ENCODE measurements at regions not wholly inside any gene's neighbourhood (a gene's known extent, or its start where the extent isn't known, plus 50 kb on each side); places are given as distances from the start of the nearest gene placed in this dataset.
"Not testable (repeated sequence)": the region's sequence is repeated elsewhere in the genome, so short reads cannot be mapped to it uniquely, and the experiment has no call there.

DNA sequence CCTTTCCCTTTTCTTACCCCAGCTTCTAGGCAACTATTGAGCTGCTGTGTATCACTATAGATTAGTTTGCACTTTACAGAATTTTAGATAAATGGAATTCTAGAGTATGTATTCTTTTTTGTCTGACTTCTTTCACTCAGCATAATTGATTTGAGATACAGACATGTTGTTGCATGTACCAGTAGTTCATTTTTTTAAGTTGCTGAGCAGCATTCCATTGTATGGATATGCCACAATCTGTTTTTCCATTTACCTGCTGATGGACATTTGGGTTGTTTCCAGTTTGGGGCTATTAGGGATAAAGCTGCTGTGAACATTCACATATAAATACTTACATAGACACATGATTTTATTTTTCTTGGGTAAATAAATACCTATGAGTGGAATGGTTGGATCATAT, 135.7 kb downstream of the IGF1 start:
- no peak for DNase-seq (ENCODE audit: low spot score)

DNA sequence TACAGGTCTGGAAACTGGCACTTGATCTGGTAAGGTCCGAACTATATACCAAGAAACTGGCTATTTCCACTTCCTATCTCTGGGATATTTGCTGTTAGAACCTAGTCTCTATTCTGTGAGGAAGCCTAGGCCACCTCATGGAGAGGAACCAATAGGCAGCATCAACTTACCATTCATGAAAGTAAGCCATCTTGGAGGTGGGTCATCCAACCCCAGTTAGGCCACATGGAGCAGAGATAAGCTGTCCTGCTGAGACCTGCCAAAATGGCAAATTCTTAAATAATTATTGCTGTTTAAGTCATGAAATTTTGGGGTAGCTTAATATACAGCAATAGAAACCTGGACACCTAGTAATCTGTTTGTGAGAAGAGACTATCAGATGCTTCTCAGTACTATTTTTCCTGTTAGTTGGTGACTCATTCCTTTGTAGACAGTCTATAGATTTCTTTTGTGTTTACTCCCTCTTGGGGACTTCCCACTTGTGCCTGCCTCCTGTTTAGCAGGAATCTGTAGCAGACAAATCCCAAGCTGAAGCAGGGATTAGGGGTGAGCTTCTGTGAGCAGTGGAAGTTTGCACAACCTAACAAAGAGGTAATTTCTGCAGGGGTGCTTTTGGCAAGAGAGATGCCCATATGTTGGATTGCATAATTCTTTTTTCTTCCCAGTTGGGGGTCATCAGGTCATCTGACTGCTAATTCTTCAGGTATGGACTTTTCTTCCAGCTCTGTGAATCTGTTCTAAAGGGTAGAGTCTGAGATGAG, 136.8 kb downstream of the IGF1 start:
- peak; percentile 1 for DNase-seq (ENCODE audit: low spot score)

DNA sequence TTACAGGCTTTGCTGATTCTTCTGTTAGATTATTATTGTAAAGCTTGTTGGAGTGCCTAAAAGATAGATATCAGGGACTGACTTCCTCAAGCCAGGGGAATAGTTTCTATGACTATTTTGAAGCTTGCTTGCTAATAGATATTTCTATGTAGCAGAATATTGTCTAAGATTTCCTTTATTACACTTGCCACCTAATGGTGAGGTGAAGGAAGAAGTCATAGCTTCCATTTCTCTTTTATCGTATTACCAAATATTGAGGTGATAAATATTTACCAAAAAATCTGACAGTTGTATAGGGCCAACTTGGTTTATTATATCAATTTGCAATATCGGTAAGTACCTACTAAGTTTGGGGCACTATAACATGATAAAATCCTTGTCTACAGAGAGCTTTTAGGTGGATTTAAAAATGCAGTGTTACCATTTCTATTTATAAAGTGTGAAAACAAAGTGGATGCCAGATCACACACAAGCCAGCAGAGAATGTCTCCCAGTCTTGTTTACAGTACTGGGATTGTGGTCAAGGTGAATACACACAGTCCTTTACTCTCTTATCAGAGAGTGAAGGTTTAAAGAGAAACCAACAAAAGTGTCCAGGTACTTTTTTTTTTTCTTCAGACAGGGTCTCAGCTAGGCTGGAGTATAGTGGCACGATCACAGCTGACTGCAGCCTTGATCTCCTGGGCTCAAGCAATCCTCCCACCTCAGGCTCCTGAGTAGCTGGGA, 137.9 kb downstream of the IGF1 start:
- no peak for DNase-seq (ENCODE audit: low spot score)

DNA sequence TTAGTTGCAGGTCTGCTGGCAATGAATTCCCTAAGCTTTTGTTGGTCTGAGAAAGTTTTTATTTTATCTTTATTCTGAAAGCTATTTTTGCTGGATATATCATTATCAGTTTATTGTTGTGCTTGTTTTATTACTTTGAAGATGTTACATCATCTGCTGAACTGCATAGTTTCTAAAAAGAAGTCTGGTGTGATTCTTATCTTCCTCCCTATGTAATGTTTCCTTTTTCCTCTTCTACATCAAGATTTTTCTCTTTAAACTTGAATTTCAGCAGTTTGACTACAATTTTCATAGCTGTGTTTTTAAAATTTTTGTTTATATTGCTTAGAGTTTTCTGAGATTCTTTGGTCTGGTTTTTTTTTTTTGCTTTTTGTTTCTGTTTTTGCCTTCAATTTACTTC, 137.1 kb upstream of the PMCH start:
- DNase-seq (ENCODE audit: low spot score), result no peak

DNA sequence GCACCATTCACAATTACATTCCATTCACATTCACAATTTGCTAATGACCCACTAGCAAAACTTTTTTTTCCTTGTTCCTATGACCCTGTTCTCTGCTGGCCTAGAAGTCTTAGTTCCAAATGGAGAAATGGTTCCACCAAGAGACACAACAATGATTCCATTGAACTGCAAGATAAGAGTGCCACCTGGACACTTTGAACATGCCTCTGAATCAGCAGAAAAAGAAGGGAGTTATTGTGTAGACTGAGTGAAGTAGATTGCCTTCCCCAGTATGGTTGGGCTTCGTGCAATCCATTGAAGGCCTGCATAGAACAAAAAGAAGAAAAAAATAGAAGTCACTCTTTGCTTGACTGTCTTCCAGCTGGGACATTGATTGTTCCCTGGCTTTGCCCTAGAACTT, 133.8 kb upstream of the PMCH start:
- no peak for DNase-seq (ENCODE audit: low spot score)

DNA sequence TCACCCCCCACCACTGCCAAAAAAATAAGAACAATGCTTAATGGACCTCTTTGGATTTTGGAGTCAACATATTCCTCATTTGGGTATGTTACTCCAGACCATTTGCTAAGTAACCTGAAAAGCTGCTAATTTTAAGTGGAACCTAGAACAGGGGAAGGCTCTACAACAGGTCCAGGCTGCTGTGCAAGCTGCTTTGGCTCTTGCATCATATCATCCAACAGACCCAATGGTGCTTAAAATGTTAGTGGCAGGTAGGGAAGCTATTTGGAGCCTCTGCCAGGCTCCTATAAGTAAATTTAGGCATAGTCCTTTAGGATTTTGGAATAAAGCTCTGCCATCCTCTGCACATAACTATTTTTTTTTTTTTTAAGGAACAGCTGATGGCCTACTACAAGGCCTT, 132.2 kb upstream of the PMCH start:
- no peak for DNase-seq (ENCODE audit: low spot score)

DNA sequence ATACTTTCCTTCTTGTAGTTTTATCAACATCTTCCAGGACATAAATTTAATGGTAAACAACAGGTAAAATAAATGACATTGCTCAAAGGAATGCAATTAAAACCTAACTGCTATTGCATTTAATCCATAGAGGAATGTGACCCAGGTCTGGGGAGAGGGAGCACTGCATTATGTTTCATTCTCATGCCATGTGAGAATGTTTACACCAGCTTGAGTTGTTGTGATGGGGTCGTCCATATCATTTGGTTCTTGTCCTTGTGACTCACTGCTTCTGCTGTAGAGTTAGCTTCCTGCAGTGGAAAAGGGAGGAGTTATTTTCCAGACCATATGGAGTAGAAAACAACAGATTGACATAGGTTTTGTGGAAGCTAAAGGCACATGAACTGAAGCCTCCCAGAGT, 129.3 kb upstream of the PMCH start:
- DNase-seq (ENCODE audit: low spot score), result no peak

DNA sequence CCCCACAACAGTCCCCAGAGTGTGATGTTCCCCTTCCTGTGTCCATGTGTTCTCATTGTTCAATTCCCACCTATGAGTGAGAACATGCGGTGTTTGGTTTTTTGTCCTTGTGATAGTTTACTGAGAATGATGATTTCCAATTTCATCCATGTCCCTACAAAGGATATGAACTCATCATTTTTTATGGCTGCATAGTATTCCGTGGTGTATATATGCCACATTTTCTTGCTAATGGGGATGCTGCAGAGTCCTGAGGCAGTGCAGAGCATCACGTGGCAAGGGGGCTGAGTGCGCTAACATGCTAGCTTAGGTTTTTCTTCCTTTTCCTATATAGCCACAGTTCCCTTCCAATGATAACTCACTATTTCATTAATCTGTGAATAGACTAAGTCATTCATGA, 127.5 kb upstream of the PMCH start:
- DNase-seq (ENCODE audit: low spot score), result not testable (repeated sequence)

DNA sequence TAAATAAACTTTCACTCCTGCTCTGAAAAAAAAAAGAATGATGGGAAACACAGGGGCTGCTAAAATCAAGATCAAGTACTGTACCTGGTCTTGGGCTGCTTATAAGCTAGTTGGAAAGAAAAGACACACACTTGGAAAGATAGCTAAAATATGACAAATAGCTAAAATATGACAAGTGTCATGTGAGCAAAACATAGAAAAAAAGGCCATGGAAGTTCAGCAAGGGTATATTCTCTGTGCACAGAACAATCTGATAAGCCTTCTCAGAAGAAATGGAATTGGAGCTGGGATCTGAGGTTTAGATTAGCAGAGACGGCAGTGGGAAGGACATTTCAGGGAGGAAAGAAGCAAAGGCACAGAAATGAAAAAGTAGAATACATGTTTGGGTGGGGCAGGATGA, 126.2 kb upstream of the PMCH start:
- DNase-seq (ENCODE audit: low spot score), result no peak

DNA sequence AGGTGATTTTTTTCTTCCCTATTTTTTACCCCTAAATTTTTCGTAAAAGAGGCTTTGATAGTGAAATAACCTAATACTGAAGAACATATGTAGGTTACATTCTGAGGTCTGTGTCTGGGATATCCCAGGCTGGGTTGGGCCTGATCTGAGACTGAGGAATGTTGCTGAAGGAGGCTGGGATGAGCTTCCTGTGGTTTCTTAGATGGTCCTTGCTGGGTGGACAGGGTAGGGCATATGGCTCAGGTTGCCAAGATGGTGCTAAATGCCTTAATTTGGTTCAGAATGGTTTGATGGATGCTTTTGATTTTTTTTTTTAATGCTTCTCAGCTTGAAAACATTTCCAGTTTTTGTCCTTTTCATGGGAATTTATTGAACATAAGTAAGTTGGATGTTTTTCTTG, 124.6 kb upstream of the PMCH start:
- no peak for DNase-seq (ENCODE audit: low spot score)

DNA sequence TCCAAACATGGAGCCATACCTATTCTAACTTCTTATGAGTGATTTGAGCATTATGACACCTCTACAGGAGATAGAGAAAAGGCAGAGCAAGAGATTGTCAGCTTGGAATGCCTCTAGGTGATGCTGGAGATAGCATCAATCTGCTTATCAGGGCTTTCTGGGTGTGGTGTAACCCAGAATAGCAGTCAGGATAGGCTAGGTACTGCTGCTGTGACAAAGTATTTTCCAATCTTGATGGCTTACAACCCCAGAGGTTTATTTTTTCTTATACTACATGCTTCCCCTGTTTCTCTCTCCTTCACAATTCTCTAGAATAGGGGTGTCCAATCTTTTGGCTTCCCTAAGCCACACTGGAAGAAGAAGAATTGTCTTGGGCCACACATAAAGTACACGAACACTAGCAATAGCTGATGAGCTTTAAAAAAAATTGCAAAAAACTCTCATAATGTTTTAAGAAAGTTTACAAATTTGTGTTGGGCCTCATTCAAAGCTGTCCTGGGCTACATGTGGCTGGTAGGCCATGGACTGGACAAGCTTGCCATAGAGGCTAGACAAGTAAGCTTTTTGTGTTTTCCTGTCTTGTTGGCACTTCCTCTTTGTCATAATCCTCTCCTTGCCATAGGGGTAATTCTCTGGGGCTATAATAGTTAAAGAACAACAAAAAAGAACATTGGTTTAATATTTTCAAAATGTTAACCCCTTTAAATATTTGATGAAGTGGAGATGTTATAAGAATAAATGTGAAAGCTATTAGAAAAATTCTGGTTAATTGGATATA, 123.9 kb upstream of the PMCH start:
- no peak for DNase-seq (ENCODE audit: low spot score)

DNA sequence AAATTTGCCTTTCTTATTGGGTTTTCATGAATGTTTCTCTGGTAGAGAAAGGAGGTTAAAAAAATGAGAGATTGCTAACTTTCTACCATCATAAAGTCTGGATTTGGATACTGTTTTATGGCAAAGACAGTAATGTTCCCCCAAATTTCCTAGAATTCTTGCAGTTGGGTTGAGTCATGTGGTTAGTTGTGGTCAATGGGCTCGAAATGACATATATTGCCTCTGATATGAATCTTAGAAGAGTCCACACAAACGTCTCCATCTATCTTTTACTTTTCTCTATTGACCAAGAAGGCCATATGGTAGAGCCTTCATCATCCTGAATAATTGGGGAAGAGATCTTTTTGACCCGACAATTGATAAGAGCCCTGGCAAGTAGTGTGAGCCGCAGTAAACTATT, 119.5 kb upstream of the PMCH start:
- DNase-seq (ENCODE audit: low spot score), result no peak

DNA sequence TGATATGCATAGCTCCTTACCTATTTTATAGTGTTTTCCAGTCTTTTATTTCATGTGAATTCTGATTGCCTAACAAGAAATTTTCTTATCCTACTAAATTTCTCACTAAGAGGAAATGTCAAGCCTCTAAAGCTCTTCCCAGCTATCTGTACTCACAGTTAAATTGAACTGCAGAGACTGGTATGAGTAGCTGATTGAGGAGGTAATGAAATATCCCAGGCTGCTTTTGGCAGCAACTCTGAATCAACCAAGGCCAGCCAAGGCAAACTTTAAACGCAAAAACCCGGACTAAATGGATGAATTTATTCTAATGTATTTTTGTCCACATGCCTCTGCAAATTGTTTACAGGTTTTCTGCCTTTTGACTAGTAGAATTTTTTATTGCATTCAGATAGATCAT, 119.1 kb upstream of the PMCH start:
- DNase-seq (ENCODE audit: low spot score), result no peak

DNA sequence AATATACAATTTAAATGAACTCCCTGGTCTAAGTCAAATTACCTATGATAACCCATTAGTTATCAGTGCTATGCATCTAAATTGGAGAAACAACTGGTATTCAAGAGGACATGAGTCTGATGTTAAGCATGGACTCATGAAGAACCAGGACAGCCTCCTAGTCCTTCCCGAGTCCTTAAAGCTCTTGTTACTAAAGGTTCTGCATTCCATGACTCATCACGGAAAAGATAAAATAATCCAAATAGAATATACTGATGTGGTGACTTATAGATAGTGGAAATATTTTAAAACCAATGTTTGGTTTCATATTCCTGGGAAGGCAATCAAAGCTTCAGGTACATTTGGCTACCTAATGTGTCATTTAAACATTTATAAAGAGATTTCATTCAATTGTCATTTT, 117.2 kb upstream of the PMCH start:
- no peak for DNase-seq (ENCODE audit: low spot score)

DNA sequence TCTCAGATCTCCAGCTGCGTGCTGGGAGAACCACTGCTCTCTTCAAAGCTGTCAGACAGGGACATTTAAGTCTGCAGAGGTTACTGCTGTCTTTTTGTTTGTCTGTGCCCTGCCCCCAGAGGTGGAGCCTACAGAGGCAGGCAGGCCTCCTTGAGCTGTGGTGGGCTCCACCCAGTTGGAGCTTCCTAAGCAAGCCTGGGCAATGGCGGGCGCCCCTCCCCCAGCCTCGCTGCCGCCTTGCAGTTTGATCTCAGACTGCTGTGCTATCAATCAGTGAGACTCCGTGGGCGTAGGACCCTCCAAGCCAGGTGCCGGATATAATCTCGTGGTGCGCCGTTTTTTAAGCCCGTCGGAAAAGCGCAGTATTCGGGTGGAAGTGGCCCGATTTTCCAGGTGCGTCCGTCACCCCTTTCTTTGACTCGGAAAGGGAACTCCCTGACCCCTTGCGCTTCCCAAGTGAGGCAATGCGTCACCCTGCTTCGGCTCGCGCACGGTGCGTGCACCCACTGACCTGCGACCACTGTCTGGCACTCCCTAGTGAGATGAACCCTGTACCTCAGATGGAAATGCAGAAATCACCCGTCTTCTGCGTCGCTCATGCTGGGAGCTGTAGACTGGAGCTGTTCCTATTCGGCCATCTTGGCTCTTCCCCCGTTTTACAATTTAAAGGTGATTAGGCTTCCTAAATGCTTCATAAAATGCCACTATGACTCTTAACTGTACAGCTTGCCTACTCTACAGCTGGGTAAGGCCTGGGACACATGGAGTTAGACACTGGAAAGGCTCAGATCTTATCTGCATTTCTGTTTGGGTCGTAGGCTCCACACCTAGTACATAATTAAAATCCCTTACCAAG, 115.7 kb upstream of the PMCH start:
- not testable (repeated sequence) for DNase-seq (ENCODE audit: low spot score)

DNA sequence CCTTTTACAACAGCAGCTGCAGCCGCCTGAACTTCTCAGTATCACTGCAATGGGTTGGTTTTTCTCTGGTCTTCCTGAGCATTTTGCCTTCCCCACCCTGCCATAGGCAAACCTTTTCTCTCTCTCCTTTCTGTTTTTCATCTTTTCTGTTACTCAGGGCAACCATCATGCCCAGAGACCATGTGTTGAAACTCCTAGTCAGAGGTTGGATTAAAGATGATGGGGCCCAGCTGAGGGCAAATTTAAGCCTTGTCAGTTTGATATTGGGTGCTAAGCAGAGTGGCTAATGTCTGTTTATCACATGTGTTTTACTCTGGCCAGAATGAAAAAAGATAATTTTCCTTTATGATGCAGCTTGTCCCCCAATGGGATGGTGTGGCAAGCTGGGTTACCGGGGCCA, 107.9 kb upstream of the PMCH start:
- DNase-seq (ENCODE audit: low spot score), result no peak

DNA sequence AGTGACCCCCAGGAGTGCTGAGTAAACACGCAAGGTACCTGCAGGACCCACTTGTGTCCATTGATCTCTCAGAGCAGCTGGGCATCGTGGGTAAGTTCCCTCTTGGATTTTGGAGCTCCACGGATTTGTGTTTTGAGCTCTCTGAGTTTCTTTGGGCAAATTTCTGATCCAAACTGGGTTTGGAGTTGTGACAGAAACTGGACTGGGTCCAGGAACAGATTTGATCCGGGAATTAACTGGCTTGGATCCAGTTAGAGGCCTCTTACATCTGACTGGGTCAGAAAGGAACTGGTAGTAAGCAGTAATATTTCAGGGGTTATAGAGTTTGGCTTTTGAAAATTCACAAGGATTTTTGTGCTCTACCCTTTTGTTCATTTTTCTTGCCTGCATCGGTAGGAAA, 107.0 kb upstream of the PMCH start:
- not testable (repeated sequence) for DNase-seq (ENCODE audit: low spot score)

DNA sequence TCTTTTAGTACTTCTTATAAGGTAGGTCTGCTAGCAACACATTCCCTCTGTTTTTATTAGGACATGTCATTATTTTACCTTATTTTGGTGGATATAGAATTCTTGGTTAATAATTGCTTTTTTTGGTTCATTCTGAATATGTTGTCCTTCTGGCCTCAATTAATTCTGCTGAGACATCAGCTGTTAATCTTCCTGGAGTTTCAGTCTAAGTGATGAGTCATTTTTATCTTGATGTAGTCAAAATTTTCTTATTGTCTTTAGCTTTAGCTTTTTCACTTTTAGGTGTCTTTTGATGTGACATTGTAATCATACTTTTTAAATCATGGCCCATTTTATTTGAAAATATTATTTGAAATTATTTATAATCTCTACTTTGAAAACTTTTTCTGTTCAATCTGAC, 104.9 kb upstream of the PMCH start:
- no peak for DNase-seq (ENCODE audit: low spot score)

DNA sequence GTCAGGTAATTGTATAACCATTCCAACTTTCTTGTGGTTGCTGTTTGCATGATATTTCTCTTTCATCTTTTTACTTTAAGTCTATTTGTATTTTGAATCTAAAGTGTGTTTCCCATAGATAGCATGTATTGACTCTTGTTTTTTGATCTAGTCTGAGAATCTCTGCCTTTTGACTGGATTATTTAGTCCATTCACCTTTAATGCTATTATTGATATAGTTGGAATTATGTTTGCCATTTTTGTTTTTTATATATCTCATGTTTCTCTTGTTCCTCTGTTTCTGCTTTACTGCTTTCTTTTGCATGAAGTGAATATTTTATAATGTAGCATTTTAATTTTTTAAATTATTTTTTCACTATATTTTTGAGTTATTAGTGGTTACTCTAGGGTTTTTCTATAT, 103.9 kb upstream of the PMCH start:
- DNase-seq (ENCODE audit: low spot score), result no peak

DNA sequence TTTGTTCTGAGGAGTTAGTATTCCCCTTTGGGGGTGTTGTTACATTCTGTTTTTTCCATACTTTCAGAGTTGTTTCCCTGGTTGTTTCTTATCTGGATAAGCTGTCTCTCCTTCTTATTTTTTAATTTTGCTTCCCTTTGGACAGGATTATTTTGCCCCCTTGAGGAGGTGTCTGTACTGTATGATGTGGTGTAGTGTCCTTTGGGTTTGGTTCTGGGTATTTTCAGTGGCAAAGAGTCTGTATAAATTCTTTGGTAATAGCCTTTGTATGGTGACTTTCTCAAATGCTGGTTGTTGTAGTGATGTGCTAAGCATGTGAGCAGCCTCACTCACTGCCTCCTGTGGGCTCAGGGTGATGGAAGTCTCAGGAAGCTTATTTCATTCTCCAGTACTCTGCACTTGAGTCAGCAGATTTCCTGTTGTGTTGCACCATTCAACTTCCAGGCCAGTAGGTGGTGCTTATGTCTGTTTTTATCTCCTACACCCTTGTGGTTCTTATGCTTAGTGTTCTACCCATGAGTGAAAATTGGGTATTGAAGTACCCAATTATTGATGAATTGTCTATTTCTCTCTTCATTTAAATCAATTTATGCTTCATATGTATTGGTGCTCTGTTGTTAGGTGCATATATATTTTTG, 103.3 kb upstream of the PMCH start:
- peak; percentile 62 for DNase-seq (ENCODE audit: low spot score)

DNA sequence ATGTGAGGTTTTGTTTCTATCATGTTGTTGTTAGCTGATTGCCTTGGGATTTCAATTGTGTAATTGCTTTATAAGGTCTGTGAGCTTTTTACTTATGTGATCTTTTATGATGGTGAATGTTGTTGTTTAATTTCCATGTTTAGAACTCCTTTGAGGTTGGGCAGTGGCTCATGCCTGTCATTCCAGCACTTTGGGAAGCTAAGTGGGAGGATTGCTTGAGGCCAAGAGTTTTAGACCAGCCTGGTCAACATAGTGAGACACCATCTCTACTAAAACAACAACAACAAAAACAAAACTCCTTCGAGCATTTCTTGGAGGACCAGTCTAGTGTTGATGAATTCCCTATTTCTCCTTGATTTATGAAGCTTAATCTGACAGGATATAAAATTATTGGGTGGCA, 102.1 kb upstream of the PMCH start:
- no peak for DNase-seq (ENCODE audit: low spot score)

DNA sequence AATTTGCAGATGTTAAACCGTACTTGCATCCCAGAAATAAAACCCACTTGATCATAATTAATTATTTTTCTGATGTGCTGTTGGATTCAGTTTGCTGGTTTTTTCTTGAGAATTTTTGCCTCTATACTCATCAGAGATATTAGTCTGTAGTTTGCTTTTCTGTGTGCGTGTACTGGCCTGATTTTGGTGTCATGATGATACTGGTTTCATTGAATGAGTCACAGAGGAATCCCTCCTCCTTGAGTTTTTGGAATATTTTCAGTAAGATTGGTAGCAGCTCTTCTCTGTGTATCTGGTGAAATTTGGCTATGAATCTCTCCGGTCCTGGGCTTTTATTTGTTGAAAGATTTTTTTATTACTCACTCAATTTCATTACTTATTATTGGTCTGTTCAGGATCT, 100.4 kb upstream of the PMCH start:
- DNase-seq (ENCODE audit: low spot score), result no peak
